ENCODE measurements at regions not wholly inside any gene's neighbourhood (a gene's known extent, or its start where the extent isn't known, plus 50 kb on each side); places are given as distances from the start of the nearest gene placed in this dataset.

DNA sequence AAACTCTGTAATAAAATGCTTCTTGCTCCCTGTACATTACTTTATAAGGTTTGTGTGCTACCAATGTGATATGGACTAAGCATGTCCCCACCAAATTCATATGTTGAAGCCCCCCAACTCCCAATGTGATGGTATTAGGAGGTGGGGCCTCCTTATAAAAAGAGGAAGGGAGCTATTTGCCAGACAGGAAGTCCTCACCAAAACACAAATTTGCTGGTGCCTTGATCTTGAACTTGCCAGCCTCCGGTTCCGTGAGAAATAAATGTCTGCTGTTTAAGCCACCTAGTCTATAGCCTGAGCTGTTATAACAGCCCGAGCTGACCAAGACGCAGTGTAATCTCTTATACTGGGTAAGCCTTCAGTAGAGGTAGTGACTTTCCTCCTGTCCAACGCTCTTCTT lies 114.5 kb downstream of the INHBA start:
- TF ChIP-seq POLR2AphosphoS5 (IDR thresholded peaks at IDR 0.05), result no peak
- no peak for TF ChIP-seq POLR2A (IDR thresholded peaks at IDR 0.05)
